ENCODE measurements at regions not wholly inside any gene's neighbourhood (a gene's known extent, or its start where the extent isn't known, plus 50 kb on each side); places are given as distances from the start of the nearest gene placed in this dataset.

DNA sequence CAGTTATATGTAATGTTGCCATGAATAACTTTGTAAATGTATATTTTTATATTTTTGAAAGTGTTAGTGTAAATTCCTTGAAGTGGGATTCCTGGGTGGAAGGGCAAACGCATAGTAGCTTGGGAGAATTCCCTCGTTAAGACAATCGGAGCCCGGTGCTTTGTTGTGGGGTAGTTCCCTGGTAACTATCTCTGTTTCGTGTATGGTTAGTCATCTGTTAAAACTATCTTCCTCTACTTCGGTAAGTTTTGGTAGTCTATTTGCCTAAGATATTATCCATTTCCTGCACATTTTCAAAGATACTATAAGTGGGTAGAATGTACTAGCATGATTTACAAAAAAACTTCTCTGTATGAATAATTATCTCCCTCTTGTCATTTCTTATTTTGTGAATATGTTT lies 113.8 kb upstream of the NRXN1 start:
- POLR2A ChIA-PET (ENCODE audit: unreplicated experiment), result no interaction called here
- Histone ChIP-seq H3K9me2 (ENCODE audit: insufficient read depth) (no peaks in the 10 kb centered on the region), H3K27me3 (ENCODE audit: insufficient read depth, low read depth) (no peaks in the 10 kb centered on the region), H3K27ac (no peak overlapping the region), H4K20me1 (ENCODE audit: insufficient read depth) (no peaks in the 10 kb centered on the region), H3K9me3 (ENCODE audit: insufficient read depth, low read depth) (no peaks in the 10 kb centered on the region), H3K4me2 (no peak overlapping the region), H3K4me3 (no peak overlapping the region), H3K4me1 (replicated peaks; ENCODE audit: insufficient read depth) (no peaks in the 10 kb centered on the region), H3F3A (ENCODE audit: insufficient read depth, low read depth) (no peaks in the 10 kb centered on the region), H3K36me3 (ENCODE audit: low read depth) (no peaks in the 10 kb centered on the region), H3K79me2 (ENCODE audit: low read depth) (no peaks in the 10 kb centered on the region), H2AFZ (no peak overlapping the region)
- DNase-seq, result no peak
- intact Hi-C loops (cut with micrococcal nuclease; ENCODE audit: unreplicated experiment), result no loop called here
- TF ChIP-seq, protein P1, sequence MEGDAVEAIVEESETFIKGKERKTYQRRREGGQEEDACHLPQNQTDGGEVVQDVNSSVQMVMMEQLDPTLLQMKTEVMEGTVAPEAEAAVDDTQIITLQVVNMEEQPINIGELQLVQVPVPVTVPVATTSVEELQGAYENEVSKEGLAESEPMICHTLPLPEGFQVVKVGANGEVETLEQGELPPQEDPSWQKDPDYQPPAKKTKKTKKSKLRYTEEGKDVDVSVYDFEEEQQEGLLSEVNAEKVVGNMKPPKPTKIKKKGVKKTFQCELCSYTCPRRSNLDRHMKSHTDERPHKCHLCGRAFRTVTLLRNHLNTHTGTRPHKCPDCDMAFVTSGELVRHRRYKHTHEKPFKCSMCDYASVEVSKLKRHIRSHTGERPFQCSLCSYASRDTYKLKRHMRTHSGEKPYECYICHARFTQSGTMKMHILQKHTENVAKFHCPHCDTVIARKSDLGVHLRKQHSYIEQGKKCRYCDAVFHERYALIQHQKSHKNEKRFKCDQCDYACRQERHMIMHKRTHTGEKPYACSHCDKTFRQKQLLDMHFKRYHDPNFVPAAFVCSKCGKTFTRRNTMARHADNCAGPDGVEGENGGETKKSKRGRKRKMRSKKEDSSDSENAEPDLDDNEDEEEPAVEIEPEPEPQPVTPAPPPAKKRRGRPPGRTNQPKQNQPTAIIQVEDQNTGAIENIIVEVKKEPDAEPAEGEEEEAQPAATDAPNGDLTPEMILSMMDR (conservative IDR thresholded peaks at IDR 0.05), result no peak
- no peak for TF ChIP-seq EZH2 (IDR thresholded peaks at IDR 0.05; ENCODE audit: low read depth)
- BruUV-seq (replicated peaks), result no TSS peak
- CTCF ChIA-PET, result no interaction called here

DNA sequence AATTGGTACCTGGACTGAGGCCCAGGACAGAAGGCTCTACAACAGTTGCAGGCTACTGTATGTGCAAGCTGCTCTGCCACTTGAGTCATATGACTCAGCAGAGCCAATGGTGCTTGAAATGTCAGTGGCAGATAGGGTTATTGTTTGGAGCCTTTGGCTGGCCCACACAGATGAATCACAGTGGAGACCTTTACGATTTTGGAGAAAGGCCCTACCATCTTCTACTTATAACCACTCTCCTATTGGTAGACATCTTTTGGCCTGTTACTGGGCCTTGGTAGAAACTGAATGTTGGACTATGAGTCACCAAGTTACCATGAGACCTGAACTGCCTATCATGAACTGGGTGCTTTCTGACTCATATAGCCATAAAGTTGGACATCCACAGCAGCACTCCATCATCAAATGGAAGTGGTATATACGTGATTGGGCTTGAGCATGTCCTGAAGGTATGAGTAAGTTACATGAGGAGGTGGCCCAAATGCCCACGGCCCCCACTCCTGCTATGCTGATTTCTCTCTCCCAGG lies 88.9 kb upstream of the NRXN1 start:
- no peaks in the 10 kb centered on the region for H3K4me1 ChIP-seq (replicated peaks; ENCODE audit: insufficient read depth)
- no peak overlapping the region for H3K4me2 ChIP-seq
- no peaks in the 10 kb centered on the region for H4K20me1 ChIP-seq (ENCODE audit: insufficient read depth)
- intact Hi-C loops (cut with micrococcal nuclease; ENCODE audit: unreplicated experiment), result loop anchor here (10.0 kb wide), 1 partner anchor 596 kb away; no protein-coding TSS in a partner anchor
- no peaks in the 10 kb centered on the region for H3K27me3 ChIP-seq (ENCODE audit: insufficient read depth, low read depth)
- no peak for DNase-seq
- H3K79me2 ChIP-seq (ENCODE audit: low read depth), result no peaks in the 10 kb centered on the region
- H3K27ac ChIP-seq, result no peak overlapping the region
- H2AFZ ChIP-seq, result no peak overlapping the region
- TF ChIP-seq EZH2 (IDR thresholded peaks at IDR 0.05; ENCODE audit: low read depth), result no peak
- TF ChIP-seq, protein P1 (conservative IDR thresholded peaks at IDR 0.05), result no peak
- H3K9me2 ChIP-seq (ENCODE audit: insufficient read depth), result no peaks in the 10 kb centered on the region
- ChIA-PET POLR2A (ENCODE audit: unreplicated experiment) (no interaction called here), CTCF (no interaction called here)
- BruUV-seq (replicated peaks), result no TSS peak
- H3K9me3 ChIP-seq (ENCODE audit: insufficient read depth, low read depth), result no peaks in the 10 kb centered on the region
- H3K4me3 ChIP-seq, result no peak overlapping the region
- H3F3A ChIP-seq (ENCODE audit: insufficient read depth, low read depth), result no peaks in the 10 kb centered on the region
- no peaks in the 10 kb centered on the region for H3K36me3 ChIP-seq (ENCODE audit: low read depth)

DNA sequence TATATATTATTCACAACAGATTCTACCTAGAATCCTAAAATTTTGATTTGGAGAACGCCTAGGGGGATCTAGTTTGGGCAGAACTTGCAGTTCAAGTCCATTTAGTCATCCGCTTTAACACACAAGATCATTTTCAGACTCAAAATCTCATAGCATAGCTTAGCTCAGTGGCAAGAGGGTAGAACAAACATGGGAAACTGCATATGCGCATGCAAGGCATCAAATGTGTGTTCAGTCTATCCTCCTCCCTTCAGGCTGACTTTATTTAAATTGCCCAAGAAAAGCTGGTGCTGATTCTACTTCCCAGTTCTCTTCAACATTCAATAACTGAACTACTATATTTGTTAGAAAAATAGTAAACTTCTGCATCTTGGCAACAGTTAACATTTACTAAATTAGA lies 79.6 kb upstream of the NRXN1 start:
- no peaks in the 10 kb centered on the region for H3K36me3 ChIP-seq (ENCODE audit: low read depth)
- TF ChIP-seq, protein P1 (conservative IDR thresholded peaks at IDR 0.05), result no peak
- ChIA-PET POLR2A (ENCODE audit: unreplicated experiment) (no interaction called here), CTCF (no interaction called here)
- BruUV-seq (replicated peaks), result no TSS peak
- no peak overlapping the region for H3K4me3 ChIP-seq
- H3K9me3 ChIP-seq (ENCODE audit: insufficient read depth, low read depth), result no peaks in the 10 kb centered on the region
- no peaks in the 10 kb centered on the region for H3K79me2 ChIP-seq (ENCODE audit: low read depth)
- H4K20me1 ChIP-seq (ENCODE audit: insufficient read depth), result no peaks in the 10 kb centered on the region
- intact Hi-C loops (cut with micrococcal nuclease; ENCODE audit: unreplicated experiment), result no loop called here
- no peaks in the 10 kb centered on the region for H3K27me3 ChIP-seq (ENCODE audit: insufficient read depth, low read depth)
- H3K27ac ChIP-seq, result no peak overlapping the region
- DNase-seq, result no peak
- H3K9me2 ChIP-seq (ENCODE audit: insufficient read depth), result no peaks in the 10 kb centered on the region
- H3K4me1 ChIP-seq (replicated peaks; ENCODE audit: insufficient read depth), result no peaks in the 10 kb centered on the region
- H3K4me2 ChIP-seq, result no peak overlapping the region
- no peaks in the 10 kb centered on the region for H3F3A ChIP-seq (ENCODE audit: insufficient read depth, low read depth)
- no peak overlapping the region for H2AFZ ChIP-seq

Measured in PC-9 (cell line).